ENCODE measurements at regions not wholly inside any gene's neighbourhood (a gene's known extent, or its start where the extent isn't known, plus 50 kb on each side); places are given as distances from the start of the nearest gene placed in this dataset.
A peak's percentile ranks its signal among the peaks of the same experiment; 100 is the strongest.
"Not testable (repeated sequence)": the region's sequence is repeated elsewhere in the genome, so short reads cannot be mapped to it uniquely, and the experiment has no call there.

DNA sequence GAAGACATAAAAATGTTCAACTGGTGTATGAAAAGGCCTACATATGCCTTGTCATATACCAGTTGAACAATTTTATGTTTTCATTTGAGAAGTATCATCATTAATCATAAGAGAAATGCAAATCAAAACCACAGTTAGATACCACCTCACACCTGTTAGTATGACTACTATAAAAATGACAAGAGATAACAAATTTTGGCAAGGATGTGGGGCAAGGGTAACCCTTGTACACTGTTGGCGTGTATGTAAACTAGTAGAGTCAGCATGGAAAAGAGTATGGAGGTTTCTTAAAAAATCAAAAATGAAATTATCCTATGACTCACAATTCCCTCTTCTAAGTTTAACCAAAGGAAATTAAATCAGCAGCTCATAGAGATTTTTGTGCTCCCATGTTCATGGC lies 250.4 kb upstream of the ST8SIA4 start:
- DNase-seq, result no peak

DNA sequence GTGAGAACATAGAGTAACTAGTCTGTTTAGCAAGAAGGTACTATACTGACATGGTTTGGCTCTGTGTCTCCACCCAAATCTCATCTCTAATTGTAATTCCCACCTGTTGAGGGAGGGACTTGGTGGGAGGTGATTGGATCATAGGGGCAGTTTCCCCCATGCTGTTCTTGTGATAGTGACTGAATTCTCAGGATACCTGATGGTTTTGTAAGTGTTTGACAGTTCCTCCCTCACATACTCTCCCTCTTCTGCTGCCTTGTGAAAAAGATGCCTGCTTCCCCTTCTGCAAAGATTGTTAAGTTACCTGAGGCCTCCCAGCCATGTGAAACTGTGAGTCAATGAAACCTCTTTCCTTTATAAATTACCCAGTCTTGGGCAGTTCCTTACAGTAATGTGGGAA lies 240.4 kb upstream of the ST8SIA4 start:
- no peak for DNase-seq

DNA sequence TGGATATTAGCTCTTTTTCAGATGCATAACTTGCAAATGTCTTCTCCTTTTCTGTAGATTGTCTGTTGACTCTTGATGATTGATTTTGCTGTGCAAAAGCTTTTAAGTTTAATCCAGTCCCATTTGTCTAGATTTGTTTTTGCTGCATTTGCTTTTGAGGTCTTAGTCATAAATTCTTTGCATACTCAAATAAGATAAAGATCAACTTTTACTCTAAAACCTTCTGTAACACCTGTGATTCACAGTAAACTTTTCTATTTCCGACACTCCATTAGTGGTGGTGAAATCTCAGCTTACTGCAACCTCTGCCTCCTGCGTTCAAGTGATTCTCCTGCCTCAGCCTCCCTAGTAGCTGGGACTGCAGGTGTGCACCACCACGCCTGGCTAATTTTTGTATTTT lies 239.0 kb upstream of the ST8SIA4 start:
- no peak for DNase-seq

DNA sequence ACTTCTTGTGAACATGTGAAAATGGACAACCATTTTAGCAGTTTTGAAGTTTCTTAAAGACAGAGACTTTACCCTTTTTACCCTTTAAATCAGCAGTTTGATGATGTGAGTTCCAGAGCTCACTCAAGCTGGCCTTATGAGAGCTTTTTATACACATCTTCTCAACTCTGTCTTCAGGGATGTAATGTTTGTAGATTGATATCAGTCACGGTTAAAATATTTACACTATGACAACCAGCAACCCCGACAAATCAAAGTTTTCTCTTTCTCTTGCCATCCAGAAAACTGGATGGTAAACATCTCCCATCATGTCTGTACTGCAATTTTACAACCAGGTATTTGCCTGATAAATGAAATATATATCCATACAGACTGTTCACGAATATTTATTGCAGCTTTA lies 233.4 kb upstream of the ST8SIA4 start:
- DNase-seq, result no peak

DNA sequence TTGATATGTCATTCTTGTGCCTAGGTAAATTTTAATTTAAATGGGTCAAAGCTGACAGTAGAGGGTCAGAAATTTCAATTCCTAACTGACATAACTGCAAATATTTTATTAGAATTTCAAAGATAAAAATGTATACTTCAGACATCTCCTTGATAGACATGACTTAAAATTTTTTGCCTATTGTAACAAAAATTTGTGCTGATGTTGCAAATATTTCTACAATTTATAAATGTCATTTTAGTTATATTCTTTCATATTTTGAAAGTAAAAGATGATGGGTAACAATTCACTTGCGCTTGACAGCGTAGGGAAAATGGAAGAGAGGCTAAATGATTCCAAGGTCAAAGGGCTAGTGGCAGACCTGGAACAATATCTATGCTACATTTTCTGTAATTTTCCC lies 220.3 kb upstream of the ST8SIA4 start:
- DNase-seq, result no peak

DNA sequence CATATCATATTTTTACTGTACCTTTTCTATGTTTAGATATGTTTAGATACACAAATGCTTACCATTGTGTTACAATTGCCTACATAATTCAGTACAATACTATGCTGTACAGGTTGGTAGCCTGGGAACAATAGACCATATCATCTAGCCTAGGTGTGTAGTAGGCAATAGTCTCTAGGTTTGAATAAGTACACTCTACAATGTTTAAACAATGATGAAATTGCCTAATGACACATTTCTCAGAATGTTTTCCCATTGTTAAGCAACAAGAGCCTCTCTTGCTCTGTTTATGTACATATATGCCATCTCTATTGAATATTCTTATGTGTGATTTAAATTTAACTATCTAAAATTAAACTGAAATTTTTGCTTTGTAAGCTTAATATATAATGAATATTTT lies 209.6 kb upstream of the ST8SIA4 start:
- DNase-seq, result no peak

DNA sequence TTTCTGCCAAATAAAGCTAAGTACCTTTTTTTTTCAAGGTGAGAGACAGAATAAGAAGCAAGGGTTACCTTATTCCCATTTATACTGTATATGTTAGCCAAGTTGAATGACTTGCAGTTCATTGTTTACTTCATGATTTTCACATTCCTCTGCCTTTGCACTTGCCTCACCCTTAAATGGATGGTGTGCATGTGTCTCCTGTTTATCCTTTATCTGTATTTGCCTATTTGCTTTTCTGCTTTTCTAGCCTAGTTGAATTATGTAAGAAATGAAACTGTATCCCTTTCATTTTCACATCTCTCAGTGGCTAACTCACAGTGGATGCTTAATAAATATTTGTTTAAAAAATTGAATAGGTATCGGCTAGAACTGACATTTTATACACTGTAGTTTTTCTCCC lies 200.8 kb upstream of the ST8SIA4 start:
- DNase-seq, result no peak

DNA sequence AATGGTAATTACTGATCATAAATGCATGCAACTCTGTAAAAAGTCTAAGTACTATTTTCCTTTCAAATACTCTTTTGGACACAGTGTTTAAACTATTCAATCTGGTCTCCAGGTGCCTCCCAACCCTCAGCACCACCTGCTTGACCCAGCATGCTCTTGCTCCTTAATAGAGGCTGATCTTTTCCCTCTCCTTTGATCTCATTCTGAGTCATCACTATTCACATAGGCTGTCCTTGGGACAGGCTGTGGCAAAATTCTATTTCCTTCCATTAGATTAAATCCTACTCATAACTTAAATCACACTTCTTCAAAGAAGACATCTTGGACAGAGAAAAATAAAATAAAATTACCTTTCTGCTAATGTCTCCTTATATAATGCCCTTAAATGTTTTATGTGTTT lies 199.4 kb upstream of the ST8SIA4 start:
- no peak for DNase-seq

DNA sequence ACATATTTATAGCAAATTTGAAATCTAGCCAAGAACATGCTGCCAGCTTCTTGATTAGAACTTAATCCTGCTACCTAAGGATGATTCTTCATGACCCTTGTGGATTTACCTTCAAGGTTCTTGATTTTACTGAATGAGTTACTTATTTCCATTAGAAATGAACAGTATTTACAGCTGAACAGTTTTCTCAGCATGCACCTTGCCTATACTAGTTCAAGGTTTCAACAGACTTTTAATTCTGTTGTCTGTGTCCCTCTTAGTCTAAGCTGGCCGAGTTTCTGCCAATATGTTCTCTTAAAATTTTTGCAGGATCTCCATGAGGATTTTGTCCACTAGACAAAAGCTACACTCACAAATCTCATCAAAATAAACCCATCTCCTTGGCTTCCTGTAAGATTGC lies 188.8 kb upstream of the ST8SIA4 start:
- DNase-seq, result no peak

DNA sequence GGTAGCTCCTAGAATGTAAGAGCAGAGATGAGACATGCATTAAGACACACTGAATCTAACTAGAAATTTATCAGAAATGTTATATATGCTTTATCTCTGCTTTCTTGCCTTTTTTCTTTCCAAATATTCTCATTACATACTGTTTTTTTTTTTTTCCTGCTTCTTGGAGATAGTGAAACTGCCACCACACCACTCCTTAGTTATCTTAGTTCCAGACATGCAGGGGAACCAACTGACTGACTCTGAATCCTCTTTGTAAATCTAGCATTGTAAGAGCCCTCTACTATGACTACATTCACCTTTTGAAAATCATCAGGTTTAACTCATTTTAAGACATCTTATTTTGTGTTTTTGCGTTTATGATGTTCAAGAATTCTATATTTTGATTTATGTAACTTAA lies 181.3 kb upstream of the ST8SIA4 start:
- no peak for DNase-seq

DNA sequence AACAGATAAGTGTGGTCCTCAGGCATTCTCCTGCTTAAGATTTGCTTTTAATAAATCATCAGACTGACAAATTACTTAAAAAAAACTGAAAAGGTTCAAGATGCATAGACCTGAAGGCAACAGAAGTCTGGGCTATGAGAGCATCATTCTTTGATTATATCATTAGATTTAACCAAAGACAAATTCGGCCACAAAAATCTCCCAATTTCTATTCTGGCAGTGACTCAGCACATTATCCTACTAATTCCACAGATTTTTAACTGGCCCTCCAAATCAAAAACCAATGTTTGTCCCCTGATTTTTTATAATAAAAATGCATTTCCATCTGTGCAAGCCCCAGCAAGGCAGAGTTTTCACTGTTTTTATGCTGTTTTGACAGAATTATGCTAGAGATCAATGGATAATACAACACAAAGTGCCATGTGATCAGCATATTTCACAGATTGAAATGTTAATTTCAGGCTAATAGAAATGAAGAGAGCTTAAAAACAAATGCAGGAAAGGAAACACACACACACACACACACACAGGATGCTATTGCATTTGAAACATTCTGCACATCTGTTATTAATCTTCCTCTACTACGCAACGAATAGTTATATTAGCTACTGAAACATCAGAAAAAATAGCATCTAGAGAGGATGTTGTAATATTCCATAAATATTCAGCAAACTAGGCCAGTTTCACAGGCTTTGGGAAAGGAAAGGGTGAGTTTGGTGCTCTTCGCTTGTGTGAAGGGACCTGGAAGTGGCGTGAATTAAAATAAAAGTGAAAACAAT lies 177.6 kb upstream of the ST8SIA4 start:
- DNase-seq, result no peak

DNA sequence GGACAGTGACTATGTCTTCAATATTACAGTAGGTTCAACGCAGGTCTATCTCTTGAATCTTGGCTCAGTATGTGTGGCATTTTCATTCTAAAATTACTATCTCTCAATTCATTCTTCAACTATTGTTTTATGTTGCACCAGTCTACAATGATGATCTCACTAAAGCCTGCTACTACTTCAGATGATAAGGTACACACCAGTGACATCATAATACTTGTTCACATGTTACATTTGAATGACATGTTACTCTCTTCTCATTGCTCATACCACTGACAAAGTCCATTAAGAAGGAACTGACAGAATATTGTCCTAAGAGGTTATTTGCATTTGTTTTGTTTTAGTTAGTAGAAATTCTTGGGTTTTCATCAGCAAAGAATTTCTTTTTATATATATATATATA lies 165.2 kb upstream of the ST8SIA4 start:
- DNase-seq, result no peak

DNA sequence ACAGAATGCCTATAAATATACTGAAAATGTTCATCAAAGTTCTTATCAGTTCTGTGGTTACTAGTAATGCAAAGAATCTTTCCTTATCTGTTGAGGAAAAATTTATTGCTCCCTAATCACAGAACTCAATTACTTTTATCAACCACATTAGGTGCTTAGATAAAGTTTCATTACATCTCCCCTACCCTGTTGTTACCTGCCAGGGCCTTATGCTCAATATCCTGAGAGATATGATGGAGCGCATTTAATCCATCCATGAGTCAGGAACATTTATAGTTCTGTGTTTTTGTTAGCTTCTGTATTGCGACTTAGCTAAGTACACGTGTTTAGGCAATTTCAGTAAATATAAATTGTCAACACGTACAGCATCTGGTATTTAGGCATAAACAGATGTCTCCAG lies 164.3 kb upstream of the ST8SIA4 start:
- no peak for DNase-seq

DNA sequence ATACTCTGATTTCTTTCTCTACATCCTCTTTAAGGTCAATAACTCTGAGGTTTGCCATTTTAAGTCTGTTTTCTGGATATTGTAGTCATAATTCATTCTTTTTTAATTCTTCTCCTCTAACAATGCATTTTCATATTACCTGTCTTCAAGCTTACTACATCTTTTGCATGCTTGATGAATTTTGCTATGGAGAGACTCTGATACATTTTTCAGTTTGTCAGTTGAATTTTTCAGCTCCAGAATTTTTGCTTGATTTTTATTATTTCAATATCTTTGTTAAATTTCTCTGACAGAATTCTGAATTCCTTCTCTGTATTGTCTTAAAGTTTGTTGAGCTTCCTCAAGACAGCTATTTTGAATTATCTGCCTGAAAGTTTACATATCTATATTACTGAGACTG lies 159.8 kb upstream of the ST8SIA4 start:
- no peak for DNase-seq

DNA sequence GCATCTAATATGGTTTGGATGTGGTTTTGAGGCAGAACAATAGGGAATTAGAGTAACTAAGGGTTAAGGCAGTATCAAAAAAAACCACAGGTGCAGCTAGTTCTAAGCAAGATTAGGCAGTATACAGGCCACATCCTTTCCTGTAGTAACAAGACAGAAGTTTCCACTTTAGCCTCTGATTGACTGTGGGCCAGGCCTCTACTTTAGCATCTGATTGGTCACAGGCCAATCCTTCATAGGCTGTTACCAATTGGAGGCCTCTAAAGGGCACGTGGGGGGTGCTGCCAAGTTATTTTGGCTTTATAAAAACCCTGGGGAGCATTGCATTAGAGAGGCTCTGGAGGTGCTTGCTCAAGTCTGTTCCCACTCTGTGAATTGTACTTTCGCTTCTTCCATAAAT lies 144.1 kb upstream of the ST8SIA4 start:
- DNase-seq, result peak in 1 of 2 donors; percentile 5

DNA sequence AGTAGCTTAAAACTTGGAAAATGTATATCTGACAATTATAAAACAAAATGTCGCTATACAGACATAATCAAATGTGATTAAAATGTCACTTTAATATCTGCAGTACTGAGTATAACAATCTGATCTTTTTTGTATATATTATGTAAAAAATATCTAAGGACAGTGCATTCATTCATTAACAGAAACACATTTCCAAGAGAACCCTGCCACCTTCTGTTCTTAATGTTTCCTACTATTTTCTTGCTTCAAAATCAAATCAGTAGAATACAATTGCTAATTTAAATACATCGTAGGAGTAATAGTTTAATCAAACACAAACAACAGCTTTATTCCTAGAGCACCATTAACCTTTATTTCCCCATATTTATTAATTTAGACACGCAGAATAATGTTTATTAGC lies 142.6 kb upstream of the ST8SIA4 start:
- peak in 1 of 2 donors; percentile 38 for DNase-seq

DNA sequence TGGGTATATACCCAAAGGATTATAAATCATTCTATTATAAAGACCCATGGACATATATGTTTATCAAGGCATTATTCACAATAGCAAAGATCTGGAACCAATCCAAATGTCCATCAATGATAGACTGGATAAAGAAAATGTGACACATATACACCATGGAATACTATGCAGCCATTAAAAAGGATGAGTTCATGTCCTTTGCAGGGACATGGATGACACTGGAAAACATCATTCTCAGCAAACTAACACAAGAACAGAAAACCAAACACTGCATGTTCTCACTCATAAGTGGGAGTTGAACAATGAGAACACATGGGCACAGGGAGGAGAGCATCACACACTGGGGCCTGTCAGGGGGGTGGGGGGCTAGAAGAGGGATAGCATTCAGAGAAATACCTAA lies 136.9 kb upstream of the ST8SIA4 start:
- not testable (repeated sequence) for DNase-seq

DNA sequence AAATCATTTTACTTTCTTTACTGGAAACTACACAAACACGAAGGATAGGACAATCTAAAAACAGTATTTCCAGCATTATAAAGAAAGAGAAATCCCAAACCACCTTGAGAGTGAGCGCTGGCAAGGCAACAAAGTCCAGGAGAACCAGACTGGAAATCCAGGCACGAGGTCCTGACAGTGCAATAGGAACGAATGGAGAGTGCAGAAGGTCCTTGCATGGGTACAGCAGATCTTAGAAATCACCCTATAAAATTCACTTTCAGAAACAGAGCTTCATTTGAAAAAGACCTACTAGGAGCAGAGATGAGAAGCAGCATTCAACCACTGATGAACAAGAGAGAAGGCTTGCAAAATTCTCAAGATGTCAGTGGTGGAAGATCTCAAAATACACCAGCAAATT lies 133.7 kb upstream of the ST8SIA4 start:
- DNase-seq, result no peak

DNA sequence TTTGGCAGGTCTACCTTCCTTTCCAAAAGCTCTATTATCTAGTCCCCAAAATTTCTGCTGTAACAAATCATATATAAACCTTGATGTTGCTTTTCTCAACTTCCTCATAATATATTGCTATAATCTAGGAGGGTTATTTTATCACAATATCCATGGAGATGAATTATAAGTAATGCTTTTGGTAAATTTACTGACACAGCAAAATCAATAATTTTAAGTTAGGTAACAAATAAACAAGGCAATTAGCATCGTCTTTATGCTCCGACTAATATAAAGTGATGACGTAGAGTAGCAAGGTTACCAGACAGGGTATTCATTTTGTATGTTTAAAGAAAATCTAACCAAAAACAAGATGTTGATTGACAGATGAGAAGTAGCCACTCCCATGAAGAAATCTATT lies 132.3 kb upstream of the ST8SIA4 start:
- DNase-seq, result no peak

DNA sequence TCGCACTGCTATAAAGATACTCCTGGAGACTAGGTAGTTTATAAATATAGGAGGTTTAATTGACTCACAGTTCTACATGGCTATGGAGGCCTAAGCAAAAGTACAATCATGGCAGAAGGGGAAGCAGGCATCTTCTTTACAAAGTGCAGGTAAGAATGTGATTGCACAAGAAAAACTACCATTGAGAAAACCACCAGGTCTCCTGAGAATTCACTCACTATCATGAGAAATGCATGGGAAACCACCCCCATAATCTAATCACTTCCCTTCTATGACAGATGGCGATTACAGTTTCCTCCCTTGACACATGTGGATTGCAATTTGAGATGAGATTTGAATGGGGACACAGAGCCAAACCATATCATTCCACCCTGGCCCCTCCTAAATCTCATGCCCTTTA lies 121.2 kb upstream of the ST8SIA4 start:
- DNase-seq, result no peak

DNA sequence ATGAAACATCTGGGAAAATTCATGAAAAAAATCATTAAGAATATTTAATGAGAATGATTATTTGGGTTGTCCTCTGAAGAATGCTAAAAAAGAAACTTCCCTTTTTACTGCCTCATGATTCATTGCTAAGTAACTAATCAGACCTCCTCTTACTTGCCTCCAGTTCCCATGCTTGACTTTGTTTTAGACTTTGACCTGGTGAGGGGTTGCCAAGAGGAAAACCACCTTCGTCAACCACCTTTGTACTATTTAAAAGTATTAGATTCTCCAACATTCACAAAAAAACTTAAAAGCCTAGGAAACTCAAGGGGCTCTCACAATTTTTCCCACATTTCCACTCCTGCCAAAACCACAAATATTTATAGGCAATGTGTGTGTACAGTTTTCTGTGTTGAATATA lies 115.2 kb upstream of the ST8SIA4 start:
- DNase-seq, result no peak

DNA sequence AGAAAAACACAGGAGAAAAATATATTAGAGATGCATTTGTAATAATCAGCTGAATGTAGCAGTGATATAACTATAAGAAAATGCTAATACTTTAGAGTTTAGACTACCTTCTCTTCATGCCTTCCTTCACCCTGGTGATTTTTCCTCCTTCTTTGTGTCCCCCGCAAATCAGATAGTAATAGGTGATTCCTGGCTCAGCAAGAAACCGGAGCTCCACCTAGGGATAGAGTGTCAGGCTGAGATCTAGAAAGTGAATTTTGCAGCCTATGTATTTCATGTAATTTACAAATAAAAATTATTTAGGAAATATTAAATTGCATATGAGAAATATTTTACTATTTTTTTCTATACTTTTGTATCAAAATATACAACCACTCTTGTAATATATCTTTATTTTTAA lies 109.8 kb upstream of the ST8SIA4 start:
- DNase-seq, result peak in 1 of 2 donors; percentile 4

DNA sequence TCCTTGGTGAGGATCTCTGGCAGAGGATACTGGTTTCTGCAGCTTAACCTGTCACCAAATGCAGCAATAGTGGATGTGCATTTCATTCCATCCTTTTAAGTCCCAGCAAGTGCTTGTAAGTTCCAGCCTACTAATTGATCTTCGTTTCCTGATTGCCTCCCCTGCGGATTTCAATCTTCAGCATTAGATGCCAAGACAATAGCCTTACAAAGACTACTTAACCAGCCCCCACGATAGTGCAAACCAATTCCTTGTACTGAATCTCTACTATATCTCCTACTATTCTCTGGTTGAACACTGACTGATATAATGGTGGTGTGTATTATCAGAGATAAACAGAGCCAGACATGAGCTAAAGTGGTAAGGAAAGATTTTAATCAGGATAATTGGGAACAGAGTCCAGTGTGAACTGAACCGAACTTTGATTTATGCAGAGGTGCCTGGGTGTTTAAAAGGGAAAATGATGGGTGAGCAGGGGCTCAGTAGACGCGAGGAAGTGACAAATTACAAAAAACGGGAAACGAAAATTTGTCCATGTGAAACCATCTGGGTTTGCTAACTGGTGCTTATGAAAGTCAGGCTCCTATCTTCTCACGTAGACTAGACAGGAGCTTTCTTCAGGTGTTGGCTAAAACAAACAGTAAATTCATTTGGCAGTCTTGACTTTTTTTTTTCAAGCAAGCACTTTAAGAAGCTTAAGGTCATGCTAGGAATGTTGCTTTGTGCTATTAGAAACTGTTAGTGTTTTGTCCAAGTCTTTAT lies 106.9 kb upstream of the ST8SIA4 start:
- DNase-seq, result no peak

DNA sequence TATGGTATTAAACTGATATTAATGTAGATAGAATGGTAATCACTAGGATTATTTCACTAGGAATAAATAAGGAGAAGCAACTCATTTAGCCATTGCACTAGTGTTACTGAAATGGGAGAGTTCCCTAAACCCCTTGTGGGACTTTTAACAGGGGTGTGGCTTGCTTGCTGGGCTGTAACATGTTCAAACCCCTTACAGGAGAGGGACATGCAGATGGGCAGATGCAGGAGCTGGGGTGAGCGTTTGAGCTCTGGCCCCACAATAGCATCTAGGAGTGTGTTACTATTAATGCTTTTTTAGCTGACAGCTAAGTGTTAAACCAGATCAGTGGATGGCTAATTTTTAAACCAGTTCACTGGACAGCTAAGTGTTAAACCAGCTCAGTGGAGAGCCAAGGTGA lies 89.3 kb upstream of the ST8SIA4 start:
- no peak for DNase-seq

DNA sequence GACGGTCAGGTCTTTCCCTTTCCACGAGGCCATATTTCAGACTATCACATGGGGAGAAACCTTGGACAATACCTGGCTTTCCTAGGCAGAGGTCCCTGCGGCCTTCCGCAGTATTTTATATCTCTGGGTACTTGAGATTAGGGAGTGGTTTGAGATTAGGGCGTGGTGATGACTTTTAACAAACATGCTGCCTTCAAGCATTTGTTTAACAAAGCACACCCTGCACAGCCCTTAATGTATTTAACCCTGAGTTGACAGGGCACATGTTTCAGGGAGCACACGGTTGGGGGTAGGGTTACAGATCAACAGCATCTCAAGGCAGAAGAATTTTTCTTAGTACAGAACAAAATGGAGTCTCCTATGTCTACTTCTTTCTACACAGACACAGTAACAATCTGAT lies 80.5 kb upstream of the ST8SIA4 start:
- not testable (repeated sequence) for DNase-seq

Measured in CD4-positive, alpha-beta T cell treated with Interleukin-4 for 1 hour (primary cell).